Smooth muscle cell (in vitro differentiated cells): ENCODE measurements at regions not wholly inside any gene's neighbourhood (a gene's known extent, or its start where the extent isn't known, plus 50 kb on each side); places are given as distances from the start of the nearest gene placed in this dataset.

Experiments
- DNase-seq: peaks from one replicate; lab custom pipeline; 2025; ENCODE audit not compliant: unreplicated experiment; lab: John Stamatoyannopoulos, UW
- H2AFZ ChIP-seq: fragments of 200-600 bp; sonication (generic); 2 replicates; pipeline ENCODE4 v1.6.0; 2016; ENCODE audit warnings: antibody characterized with exemption, low read depth, mild to moderate bottlenecking
- H3F3A ChIP-seq: fragments of 200-600 bp; sonication (generic); 2 replicates; pipeline ENCODE4 v1.6.0; 2017; ENCODE audit warnings: antibody characterized with exemption, low read depth
- H3K27ac ChIP-seq: fragments of 200-600 bp; sonication (generic); 2 replicates; pipeline ENCODE4 v1.5.1; 2016; ENCODE audit warnings: low read depth, mild to moderate bottlenecking
- H3K27me3 ChIP-seq: fragments of 200-600 bp; sonication (generic); 2 replicates; pipeline ENCODE4 v1.6.1; 2016; ENCODE audit warnings: low read depth, mild to moderate bottlenecking
- H3K36me3 ChIP-seq: fragments of 200-600 bp; sonication (generic); 2 replicates; pipeline ENCODE4 v1.5.1; 2016; ENCODE audit warnings: low read depth
- H3K4me1 ChIP-seq: fragments of 200-600 bp; sonication (generic); 2 replicates; pipeline ENCODE4 v1.5.1; 2016; ENCODE audit warnings: low read depth
- H3K4me2 ChIP-seq: fragments of 200-600 bp; sonication (generic); 2 replicates; pipeline ENCODE4 v1.6.0; 2016; ENCODE audit warnings: mild to moderate bottlenecking
- H3K4me3 ChIP-seq: fragments of 200-600 bp; sonication (generic); 2 replicates; pipeline ENCODE4 v1.5.1; 2016; ENCODE audit warnings: mild to moderate bottlenecking
- H3K79me2 ChIP-seq: fragments of 200-600 bp; sonication (generic); 2 replicates; pipeline ENCODE4 v1.6.0; 2016; ENCODE audit warnings: low read depth, mild to moderate bottlenecking
- H3K9ac ChIP-seq: fragments of 200-600 bp; sonication (generic); 2 replicates; pipeline ENCODE4 v1.6.0; 2016; ENCODE audit warnings: low read depth
- H3K9me3 ChIP-seq: fragments of 200-600 bp; sonication (generic); replicated peaks from 2 replicates; pipeline ENCODE4 v1.5.1; 2016; ENCODE audit warnings: low read depth
- H4K20me1 ChIP-seq: fragments of 200-600 bp; sonication (generic); 2 replicates; pipeline ENCODE4 v1.6.0; 2016; ENCODE audit warnings: low read depth
- WGBS: methylation state at CpG from one replicate; pipeline ENCODE4 v1.1.7; 2016; ENCODE audit warnings: low lambda C conversion rate; 5-methylcytosine and 5-hydroxymethylcytosine counted together
- TF ChIP-seq, protein P1 (sequence below): fragments of 200-600 bp; sonication (generic); IDR thresholded peaks from 2 replicates; pipeline ENCODE4 v1.5.1; 2017; ENCODE audit warnings: borderline replicate concordance, mild to moderate bottlenecking, antibody characterized with exemption; ENCODE audit not compliant: insufficient read depth, poor library complexity, severe bottlenecking

DNA sequence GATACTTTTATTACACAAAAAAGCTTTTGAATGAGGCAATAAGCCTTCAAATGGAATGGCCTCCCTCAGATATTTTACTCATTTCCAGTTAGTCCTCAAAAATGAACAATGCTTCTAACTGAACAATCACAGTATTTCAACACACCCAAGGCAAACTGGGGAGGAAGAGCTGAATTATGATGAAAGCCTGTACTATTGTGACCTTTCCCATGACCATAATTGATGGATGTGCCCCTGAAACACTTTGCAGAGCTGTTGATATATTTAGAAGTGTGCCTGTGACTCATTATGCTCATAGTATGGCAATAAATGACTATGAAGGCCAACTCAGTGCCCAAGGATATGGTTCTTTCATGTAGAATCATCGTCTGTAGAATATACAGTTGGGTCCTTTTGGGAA is 248.1 kb downstream of the AHR start:
- Histone ChIP-seq H3K9me3 (no peaks in the 10 kb centered on the region), H4K20me1 (no peaks in the 10 kb centered on the region), H3K4me2 (peak overlapping the region; percentile 57), H3K27ac (peak overlapping the region; percentile 58), H3K79me2 (no peaks in the 10 kb centered on the region), H3K27me3 (no peaks in the 10 kb centered on the region), H3K36me3 (no peaks in the 10 kb centered on the region), H3F3A (no peaks in the 10 kb centered on the region), H2AFZ (peak overlapping the region; percentile 40), H3K9ac (no peak overlapping the region), H3K4me1 (no peaks in the 10 kb centered on the region), H3K4me3 (no peak overlapping the region)
- DNase-seq: no peak
- TF ChIP-seq, protein P1, sequence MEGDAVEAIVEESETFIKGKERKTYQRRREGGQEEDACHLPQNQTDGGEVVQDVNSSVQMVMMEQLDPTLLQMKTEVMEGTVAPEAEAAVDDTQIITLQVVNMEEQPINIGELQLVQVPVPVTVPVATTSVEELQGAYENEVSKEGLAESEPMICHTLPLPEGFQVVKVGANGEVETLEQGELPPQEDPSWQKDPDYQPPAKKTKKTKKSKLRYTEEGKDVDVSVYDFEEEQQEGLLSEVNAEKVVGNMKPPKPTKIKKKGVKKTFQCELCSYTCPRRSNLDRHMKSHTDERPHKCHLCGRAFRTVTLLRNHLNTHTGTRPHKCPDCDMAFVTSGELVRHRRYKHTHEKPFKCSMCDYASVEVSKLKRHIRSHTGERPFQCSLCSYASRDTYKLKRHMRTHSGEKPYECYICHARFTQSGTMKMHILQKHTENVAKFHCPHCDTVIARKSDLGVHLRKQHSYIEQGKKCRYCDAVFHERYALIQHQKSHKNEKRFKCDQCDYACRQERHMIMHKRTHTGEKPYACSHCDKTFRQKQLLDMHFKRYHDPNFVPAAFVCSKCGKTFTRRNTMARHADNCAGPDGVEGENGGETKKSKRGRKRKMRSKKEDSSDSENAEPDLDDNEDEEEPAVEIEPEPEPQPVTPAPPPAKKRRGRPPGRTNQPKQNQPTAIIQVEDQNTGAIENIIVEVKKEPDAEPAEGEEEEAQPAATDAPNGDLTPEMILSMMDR: no peak
- WGBS: 31% methylated on average over 1 of the region's 1 CpG

DNA sequence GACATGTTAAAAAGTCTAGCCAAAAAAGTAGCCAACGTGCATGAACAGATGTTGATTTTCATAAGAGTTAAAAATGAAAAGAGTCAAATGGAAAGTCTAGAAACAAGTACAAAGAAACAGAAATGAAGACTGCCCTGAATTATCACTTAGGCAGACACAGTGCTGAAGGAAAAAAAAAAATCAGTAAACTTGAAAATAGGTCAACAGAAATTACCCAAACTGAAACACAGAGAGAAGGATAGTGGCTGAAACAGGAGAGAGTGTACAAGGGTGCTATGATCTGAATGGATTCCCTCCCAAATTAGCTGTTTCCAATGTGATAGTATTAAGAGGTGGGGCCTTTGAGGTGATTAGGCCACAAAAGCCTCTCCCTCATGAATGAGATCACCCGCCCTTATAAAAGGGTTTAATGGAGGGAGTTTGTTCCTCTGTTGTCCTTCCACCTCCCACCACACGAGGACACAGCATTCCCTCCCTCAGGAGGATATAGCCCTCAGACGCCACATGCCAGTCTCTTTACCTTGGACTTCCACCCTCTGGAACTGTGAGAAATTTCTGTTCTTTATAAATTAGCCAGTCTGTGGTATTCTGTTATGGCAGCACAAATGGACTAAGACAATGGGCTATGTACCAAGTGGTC is 249.7 kb downstream of the AHR start:
- H3K79me2 ChIP-seq: no peaks in the 10 kb centered on the region
- H3K36me3 ChIP-seq: no peaks in the 10 kb centered on the region
- H3K4me3 ChIP-seq: no peak overlapping the region
- H3K27me3 ChIP-seq: no peaks in the 10 kb centered on the region
- no peaks in the 10 kb centered on the region for H3F3A ChIP-seq
- no peak overlapping the region for H3K4me2 ChIP-seq
- WGBS: 88% methylated on average over 4 of the region's 4 CpGs
- H3K9ac ChIP-seq: no peak overlapping the region
- DNase-seq: no peak
- H3K4me1 ChIP-seq: no peaks in the 10 kb centered on the region
- H4K20me1 ChIP-seq: no peaks in the 10 kb centered on the region
- no peak overlapping the region for H3K27ac ChIP-seq
- no peak overlapping the region for H2AFZ ChIP-seq
- H3K9me3 ChIP-seq: no peaks in the 10 kb centered on the region
- TF ChIP-seq, protein P1: no peak

DNA sequence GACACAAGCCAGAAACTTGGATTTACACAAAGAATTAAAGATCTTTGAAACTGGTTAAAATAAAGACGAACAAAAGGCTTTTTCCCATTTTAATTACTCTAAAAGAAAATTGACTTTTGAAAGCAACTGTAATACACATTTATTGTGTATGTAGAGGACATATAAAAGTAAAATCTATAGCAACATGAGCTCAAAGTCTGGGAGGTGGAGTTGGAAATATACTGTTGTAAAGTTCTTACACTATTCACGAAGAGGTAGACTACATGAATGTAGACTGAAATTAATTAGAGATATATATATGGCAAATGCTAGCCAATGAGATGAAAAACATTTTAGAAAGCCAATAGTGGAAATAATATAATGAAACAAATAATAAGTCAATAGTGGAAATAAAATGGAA is 251.0 kb downstream of the AHR start:
- Histone ChIP-seq H3K27ac (no peak overlapping the region), H3K79me2 (no peaks in the 10 kb centered on the region), H3K4me2 (no peak overlapping the region), H3K4me1 (no peaks in the 10 kb centered on the region), H3F3A (no peaks in the 10 kb centered on the region), H4K20me1 (no peaks in the 10 kb centered on the region), H3K36me3 (no peaks in the 10 kb centered on the region), H3K4me3 (no peak overlapping the region), H3K27me3 (no peaks in the 10 kb centered on the region), H2AFZ (no peak overlapping the region), H3K9me3 (no peaks in the 10 kb centered on the region), H3K9ac (no peak overlapping the region)
- no peak for DNase-seq
- TF ChIP-seq, protein P1: no peak
- 57% methylated on average over 2 of the region's 2 CpGs for WGBS

DNA sequence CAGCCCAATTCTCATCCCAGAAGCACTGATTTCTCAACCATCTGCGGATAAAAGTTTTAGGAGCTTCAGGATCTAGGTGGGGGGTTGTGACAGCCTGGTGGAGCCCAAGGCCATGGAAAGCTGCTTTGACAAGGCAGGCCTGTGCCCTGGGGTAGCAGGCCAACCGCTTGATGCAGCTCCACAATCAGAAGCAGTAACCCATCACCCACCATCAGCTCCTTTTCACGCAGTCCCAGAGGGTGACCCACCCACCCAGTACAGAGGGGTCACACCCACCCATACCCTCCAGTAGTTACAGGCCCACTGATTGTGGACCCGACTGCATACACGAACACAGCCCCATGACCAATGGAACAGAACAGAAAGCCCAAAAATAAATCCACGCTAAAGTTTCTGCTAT is 253.9 kb downstream of the AHR start:
- H2AFZ ChIP-seq: no peak overlapping the region
- 93% methylated on average over 6 of the region's 6 CpGs for WGBS

More for the DNA sequence above, 253.9 kb downstream of the AHR start:
- H3K27ac ChIP-seq: peak overlapping the region; percentile 80
- peaks cover 6% of the 10 kb centered on the region for H3F3A ChIP-seq
- no peak for DNase-seq
- no peaks in the 10 kb centered on the region for H3K27me3 ChIP-seq
- TF ChIP-seq, protein P1: no peak
- no peaks in the 10 kb centered on the region for H4K20me1 ChIP-seq
- H3K4me1 ChIP-seq: peaks cover 6% of the 10 kb centered on the region
- H3K4me2 ChIP-seq: no peak overlapping the region
- no peaks in the 10 kb centered on the region for H3K36me3 ChIP-seq
- no peaks in the 10 kb centered on the region for H3K9me3 ChIP-seq
- no peak overlapping the region for H3K4me3 ChIP-seq
- H3K9ac ChIP-seq: no peak overlapping the region
- no peaks in the 10 kb centered on the region for H3K79me2 ChIP-seq
